Progenitor cell of endocrine pancreas (in vitro differentiated cells): ENCODE measurements at regions not wholly inside any gene's neighbourhood (a gene's known extent, or its start where the extent isn't known, plus 50 kb on each side); places are given as distances from the start of the nearest gene placed in this dataset.

Experiments used
- DNase-seq: peaks from one replicate; pipeline ENCODE4 v3.0.0; 2021; ENCODE audit warnings: low spot score; ENCODE audit not compliant: unreplicated experiment
- H3K27ac Mint-ChIP-seq: 2 replicates; pipeline ENCODE4 v1.8.0; 2021; ENCODE audit warnings: mild to moderate bottlenecking, moderate library complexity, mixed read lengths
- H3K27me3 Mint-ChIP-seq: 2 replicates; pipeline ENCODE4 v1.8.0; 2021; ENCODE audit warnings: mixed read lengths
- H3K36me3 Mint-ChIP-seq: 2 replicates; pipeline ENCODE4 v1.8.0; 2022; ENCODE audit warnings: mixed read lengths; ENCODE audit not compliant: insufficient read depth
- H3K4me1 Mint-ChIP-seq: 2 replicates; pipeline ENCODE4 v1.8.0; 2021; ENCODE audit warnings: low read depth, mixed read lengths
- H3K4me3 Mint-ChIP-seq: 2 replicates; pipeline ENCODE4 v1.8.0; 2021; ENCODE audit warnings: low read depth, mild to moderate bottlenecking, moderate library complexity, mixed read lengths
- H3K9me3 Mint-ChIP-seq: 2 replicates; pipeline ENCODE4 v1.8.0; 2021; ENCODE audit warnings: low read depth, mixed read lengths
- TF ChIP-seq, protein P1 (sequence below): fragments of 200-600 bp; sonication (generic); IDR thresholded peaks from one replicate; pipeline ENCODE4 v1.5.0; 2021; ENCODE audit warnings: antibody characterized with exemption, mild to moderate bottlenecking; ENCODE audit not compliant: unreplicated experiment

DNA sequence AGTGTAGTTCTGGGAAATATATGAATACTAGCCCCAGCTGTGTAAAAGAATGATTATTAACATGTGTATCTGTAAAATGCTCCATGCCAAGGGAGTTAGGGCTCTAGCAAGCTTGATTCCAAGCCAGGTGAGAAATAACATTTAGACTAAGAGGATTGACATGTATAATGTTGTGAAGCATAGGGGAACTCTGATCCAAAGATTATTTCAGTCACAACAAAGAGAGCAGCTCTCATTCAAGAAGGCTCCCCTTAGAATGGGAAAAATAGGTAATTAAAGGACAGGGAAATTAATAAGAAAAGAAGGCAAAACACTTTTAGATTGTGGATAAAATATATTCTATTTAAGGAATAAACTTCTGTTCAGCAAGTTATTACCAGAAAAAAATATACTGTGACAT, 347.3 kb upstream of the CDH7 start:
- no peak overlapping the region for H3K27ac Mint-ChIP-seq
- H3K4me3 Mint-ChIP-seq: no peak overlapping the region
- H3K36me3 Mint-ChIP-seq: no peaks in the 10 kb centered on the region
- H3K9me3 Mint-ChIP-seq: peaks cover 4% of the 10 kb centered on the region
- TF ChIP-seq, protein P1, sequence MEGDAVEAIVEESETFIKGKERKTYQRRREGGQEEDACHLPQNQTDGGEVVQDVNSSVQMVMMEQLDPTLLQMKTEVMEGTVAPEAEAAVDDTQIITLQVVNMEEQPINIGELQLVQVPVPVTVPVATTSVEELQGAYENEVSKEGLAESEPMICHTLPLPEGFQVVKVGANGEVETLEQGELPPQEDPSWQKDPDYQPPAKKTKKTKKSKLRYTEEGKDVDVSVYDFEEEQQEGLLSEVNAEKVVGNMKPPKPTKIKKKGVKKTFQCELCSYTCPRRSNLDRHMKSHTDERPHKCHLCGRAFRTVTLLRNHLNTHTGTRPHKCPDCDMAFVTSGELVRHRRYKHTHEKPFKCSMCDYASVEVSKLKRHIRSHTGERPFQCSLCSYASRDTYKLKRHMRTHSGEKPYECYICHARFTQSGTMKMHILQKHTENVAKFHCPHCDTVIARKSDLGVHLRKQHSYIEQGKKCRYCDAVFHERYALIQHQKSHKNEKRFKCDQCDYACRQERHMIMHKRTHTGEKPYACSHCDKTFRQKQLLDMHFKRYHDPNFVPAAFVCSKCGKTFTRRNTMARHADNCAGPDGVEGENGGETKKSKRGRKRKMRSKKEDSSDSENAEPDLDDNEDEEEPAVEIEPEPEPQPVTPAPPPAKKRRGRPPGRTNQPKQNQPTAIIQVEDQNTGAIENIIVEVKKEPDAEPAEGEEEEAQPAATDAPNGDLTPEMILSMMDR: no peak
- no peak for DNase-seq
- H3K27me3 Mint-ChIP-seq: peaks cover 3% of the 10 kb centered on the region
- H3K4me1 Mint-ChIP-seq: no peaks in the 10 kb centered on the region

DNA sequence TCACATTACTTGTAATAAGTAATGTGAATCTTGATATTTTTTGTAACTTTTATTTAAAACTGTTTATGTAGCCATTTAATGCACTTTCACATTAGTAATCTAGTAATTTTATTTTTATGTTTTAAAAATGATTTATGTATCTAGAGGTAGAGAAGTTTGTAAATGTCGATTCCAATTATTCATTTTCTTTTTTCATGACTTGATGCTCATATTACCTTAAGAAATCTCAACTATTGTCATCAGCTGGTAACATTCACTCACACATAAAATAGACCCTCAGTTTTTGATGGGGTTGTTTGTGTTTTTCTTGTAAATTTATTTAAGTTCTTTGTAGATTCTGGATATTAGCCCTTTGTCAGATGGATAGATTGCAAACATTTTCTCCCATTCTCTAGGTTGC, 351.7 kb upstream of the CDH7 start:
- Mint-ChIP-seq H3K9me3 (peaks cover 2% of the 10 kb centered on the region), H3K4me3 (no peak overlapping the region), H3K36me3 (no peaks in the 10 kb centered on the region), H3K27me3 (peaks cover 3% of the 10 kb centered on the region), H3K27ac (no peak overlapping the region), H3K4me1 (no peaks in the 10 kb centered on the region)
- DNase-seq: no peak
- TF ChIP-seq, protein P1: no peak

DNA sequence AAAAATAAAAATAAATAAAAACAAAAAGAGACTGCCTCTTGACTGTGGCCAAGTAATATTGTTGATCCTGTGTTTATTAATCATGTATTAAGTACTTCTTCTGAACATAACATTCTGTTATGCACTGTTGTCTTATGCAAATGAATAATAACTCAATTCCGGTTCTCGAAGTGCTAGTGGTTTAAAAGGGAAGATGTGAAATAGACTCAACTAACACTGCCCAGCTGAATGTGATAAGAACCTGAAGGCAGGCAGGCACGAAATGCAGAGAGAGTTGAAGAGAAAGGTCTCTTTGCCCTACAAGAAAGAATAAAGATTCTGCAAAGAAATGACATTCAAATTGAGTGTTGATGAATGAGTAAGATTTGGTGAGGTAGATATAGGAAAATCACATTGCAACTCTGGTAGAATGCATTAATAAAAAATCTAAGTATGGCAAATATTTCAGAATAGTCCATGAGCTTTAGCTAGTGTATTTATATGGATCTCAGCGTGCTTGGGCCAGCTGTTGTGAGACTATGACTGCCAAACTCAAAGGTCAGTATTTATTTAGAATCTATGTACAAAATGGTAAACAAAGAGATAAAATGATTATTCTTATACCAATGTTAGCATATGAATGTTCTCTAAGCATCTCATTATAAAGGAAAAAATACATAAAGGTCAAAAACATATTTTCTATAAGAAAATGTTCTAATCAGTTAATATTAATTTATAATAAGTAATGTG, 352.3 kb upstream of the CDH7 start:
- H3K9me3 Mint-ChIP-seq: peaks cover 3% of the 10 kb centered on the region
- H3K36me3 Mint-ChIP-seq: no peaks in the 10 kb centered on the region
- no peak for DNase-seq
- peaks cover 3% of the 10 kb centered on the region for H3K27me3 Mint-ChIP-seq
- H3K27ac Mint-ChIP-seq: no peak overlapping the region
- TF ChIP-seq, protein P1: no peak
- H3K4me1 Mint-ChIP-seq: no peaks in the 10 kb centered on the region
- no peak overlapping the region for H3K4me3 Mint-ChIP-seq

DNA sequence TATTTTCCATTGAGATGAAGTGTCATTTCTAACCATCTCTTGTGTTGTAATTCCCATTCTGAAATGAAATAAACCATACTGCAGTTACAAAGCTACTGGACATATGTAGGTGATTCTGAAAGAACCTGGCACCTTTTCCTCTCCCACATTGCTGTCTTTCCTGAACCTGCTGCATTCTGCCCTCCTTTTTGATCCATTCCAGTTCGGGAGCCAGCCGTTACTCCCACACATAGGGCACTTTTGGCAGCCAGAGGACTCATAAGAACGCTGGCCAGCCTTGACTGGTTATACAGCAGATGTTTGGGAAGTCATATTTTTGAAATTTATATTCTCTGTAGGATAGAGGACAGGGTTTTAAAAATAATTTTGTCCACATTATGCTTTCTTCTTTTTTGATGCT, 369.8 kb upstream of the CDH7 start:
- Mint-ChIP-seq H3K27me3 (no peaks in the 10 kb centered on the region), H3K4me3 (no peak overlapping the region), H3K36me3 (no peaks in the 10 kb centered on the region), H3K9me3 (peaks cover 13% of the 10 kb centered on the region), H3K4me1 (no peaks in the 10 kb centered on the region), H3K27ac (no peak overlapping the region)
- TF ChIP-seq, protein P1: no peak
- no peak for DNase-seq

DNA sequence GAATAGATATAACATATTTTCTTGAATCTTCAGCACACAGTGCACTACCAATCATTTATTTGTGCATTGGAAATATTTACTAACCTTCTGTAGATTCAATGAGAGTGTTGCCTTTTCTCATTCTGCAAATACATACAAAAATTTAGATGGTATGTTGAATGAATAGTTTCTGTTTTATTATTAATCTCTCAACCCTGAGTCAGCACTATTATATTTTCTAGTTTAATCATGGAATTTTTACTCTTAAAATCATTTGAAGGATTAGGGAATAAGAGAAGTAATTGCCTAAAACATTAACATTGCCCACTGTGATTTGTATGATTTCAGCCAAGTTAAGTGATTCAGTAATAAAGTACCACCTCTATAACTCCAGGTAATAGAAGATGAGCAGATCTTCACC, 370.2 kb upstream of the CDH7 start:
- no peak for DNase-seq
- peaks cover 12% of the 10 kb centered on the region for H3K9me3 Mint-ChIP-seq
- H3K4me3 Mint-ChIP-seq: no peak overlapping the region
- no peaks in the 10 kb centered on the region for H3K27me3 Mint-ChIP-seq
- H3K36me3 Mint-ChIP-seq: no peaks in the 10 kb centered on the region
- TF ChIP-seq, protein P1: no peak
- H3K27ac Mint-ChIP-seq: no peak overlapping the region
- no peaks in the 10 kb centered on the region for H3K4me1 Mint-ChIP-seq
